ENCODE measurements at regions not wholly inside any gene's neighbourhood (a gene's known extent, or its start where the extent isn't known, plus 50 kb on each side); places are given as distances from the start of the nearest gene placed in this dataset.

GRCh38 chr5:3818624-3819023, 223.0 kb downstream of the IRX1 start:
- no peak for TF ChIP-seq CTCF (IDR thresholded peaks at IDR 0.05)
- no peak for TF ChIP-seq POLR2A (IDR thresholded peaks at IDR 0.05)
- TF ChIP-seq EP300 (IDR thresholded peaks at IDR 0.05), result no peak

Measured in ovary (tissue), 3 donors.